GM12801 (cell line): ENCODE measurements at regions not wholly inside any gene's neighbourhood (a gene's known extent, or its start where the extent isn't known, plus 50 kb on each side); places are given as distances from the start of the nearest gene placed in this dataset.
A peak's percentile ranks its signal among the peaks of the same experiment; 100 is the strongest.

Experiments
- CTCF ChIP-seq: IDR thresholded peaks from one replicate; pipeline ENCODE4 v1.5.1; 2011; ENCODE audit warnings: control low read depth; ENCODE audit not compliant: insufficient read length; ENCODE audit errors: extremely low read depth

DNA sequence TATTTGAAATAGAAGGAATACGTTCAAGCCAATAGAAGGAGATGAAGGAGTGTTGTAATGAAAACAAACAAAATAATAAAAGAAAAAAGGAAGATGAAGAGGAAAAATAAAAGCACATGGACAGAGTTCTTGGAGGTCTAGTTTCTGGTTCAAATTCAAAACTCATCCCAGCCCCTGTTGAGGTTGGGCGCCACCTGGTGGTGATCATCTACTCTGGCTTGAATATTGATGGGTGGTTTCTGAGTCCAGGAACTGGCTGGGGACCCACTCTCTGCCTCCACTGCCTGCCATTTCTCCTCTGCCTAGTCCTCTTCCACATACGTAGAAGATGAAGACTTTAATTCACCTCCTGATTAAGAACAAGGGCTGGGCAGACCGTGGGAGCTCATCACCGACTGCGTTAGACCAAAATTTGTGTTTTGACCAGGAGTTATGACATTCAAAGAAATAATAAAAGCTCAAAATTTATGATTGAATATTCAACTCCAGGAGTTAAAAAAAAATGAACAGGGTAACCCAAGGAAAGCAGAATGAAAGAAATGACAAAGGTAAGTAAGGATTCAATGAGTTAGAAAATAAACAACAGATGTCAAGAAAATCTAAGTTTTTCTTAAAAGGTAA lies 99.0 kb upstream of the SLC1A3 start:
- peak; percentile 52 for TF ChIP-seq CTCF

DNA sequence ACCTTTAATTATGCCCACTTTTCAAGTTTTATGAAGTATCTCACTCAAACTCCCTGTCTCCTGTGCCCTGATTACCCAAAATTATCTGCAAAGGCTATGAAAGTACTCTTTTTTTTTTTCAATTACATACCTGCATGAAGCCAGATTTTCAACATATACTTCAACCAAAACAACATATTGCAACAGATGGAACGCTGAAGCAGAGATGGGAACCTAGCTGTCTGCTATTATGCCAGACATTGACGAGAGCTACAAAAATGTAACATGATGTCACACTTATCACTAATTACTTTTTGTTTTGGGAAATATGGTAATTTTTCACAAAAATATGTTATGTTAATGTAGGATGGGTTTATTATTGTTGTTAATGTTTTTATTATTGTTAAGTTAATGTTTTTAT lies 86.5 kb upstream of the SLC1A3 start:
- TF ChIP-seq CTCF, result no peak

- no peak for TF ChIP-seq CTCF
Measured at GRCh38 chr5:36521219-36521618, 85.2 kb upstream of the SLC1A3 start.

DNA sequence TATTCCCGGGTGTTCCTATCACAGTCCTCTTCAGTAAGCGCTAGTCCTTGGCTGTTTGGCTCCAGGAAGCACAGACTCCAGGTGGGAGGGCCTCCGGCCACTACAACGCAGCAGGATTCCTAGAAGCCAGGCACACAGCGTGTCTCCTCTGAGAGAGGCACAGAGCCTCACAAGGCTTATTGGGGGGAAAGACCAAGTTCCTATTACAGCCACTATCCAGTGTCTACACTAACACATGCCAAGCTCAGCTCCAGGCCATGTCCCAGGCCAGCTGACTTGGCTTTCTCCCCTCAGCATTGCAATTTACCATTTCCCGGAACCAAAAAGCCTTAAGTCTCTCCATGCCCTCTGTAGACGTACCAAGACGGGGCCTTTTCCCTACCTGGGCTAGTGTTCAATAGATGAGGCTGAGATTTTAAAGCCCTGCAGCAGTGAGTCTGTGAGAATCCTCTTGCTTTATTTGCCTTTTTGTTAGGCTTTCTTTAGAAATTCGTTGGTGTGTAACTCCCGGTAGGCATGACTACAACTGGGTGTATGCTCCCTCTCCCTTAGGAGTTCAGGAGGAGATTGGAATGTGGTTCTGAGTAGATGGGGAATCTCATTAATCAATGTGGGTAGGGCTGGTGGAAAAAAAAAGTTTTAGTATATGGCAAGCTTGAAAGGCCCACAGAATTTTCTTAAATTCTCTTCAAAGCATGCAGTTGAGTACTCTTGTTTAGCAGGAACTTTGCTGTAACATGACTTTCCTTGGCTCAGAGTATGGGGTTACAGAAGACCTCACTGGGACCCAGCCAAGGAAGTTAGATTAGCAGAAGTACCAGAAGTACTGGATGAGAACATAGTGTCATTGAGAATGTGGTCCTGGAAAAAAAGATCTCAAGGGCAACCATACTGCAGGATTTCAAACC lies 84.3 kb upstream of the SLC1A3 start:
- no peak for TF ChIP-seq CTCF

DNA sequence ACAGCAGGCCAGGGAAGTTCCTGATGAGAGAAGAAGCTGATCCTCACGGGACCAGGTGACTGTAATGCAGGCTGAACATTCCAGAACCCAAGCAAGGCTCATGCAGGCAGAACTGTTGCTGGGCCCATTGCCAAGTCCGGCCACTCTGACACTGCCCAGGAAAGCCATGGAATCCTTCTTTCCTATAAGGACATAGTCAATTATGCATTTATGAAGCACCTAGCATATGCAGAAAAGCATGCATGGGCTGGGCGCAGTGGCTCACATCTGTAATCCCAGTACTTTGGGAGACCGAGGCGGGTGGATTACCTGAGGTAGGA lies 83.7 kb upstream of the SLC1A3 start:
- no peak for TF ChIP-seq CTCF

- TF ChIP-seq CTCF, result no peak
Measured at GRCh38 chr5:36523450-36523849, 83.0 kb upstream of the SLC1A3 start.

DNA sequence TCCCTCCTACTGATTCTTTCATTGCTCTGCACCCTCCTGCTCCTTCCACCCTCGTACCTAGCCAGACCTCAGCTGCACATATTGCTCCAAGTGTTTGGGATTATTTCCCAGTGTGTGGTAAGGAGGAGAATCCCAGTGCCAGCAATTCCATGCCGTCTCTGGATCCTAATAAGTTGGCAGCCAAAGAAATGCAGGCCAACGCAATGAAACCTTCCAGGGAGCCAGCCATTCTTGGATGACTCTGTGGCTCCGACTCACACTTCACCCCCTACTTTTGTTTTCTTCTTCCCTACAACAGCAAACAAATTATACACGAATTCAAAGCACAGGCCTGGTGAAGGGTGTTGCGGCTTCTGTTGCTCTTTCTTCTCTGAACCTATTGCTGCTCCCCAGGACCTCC lies 82.5 kb upstream of the SLC1A3 start:
- TF ChIP-seq CTCF, result no peak
